Smooth muscle cell (in vitro differentiated cells): ENCODE measurements at regions not wholly inside any gene's neighbourhood (a gene's known extent, or its start where the extent isn't known, plus 50 kb on each side); places are given as distances from the start of the nearest gene placed in this dataset.

ENCODE experiments used
- DNase-seq: peaks from one replicate; lab custom pipeline; 2025; ENCODE audit not compliant: unreplicated experiment; lab: John Stamatoyannopoulos, UW
- H2AFZ ChIP-seq: fragments of 200-600 bp; sonication (generic); 2 replicates; pipeline ENCODE4 v1.6.0; 2016; ENCODE audit warnings: antibody characterized with exemption, low read depth, mild to moderate bottlenecking
- H3F3A ChIP-seq: fragments of 200-600 bp; sonication (generic); 2 replicates; pipeline ENCODE4 v1.6.0; 2017; ENCODE audit warnings: antibody characterized with exemption, low read depth
- H3K27ac ChIP-seq: fragments of 200-600 bp; sonication (generic); 2 replicates; pipeline ENCODE4 v1.5.1; 2016; ENCODE audit warnings: low read depth, mild to moderate bottlenecking
- H3K27me3 ChIP-seq: fragments of 200-600 bp; sonication (generic); 2 replicates; pipeline ENCODE4 v1.6.1; 2016; ENCODE audit warnings: low read depth, mild to moderate bottlenecking
- H3K36me3 ChIP-seq: fragments of 200-600 bp; sonication (generic); 2 replicates; pipeline ENCODE4 v1.5.1; 2016; ENCODE audit warnings: low read depth
- H3K4me1 ChIP-seq: fragments of 200-600 bp; sonication (generic); 2 replicates; pipeline ENCODE4 v1.5.1; 2016; ENCODE audit warnings: low read depth
- H3K4me2 ChIP-seq: fragments of 200-600 bp; sonication (generic); 2 replicates; pipeline ENCODE4 v1.6.0; 2016; ENCODE audit warnings: mild to moderate bottlenecking
- H3K4me3 ChIP-seq: fragments of 200-600 bp; sonication (generic); 2 replicates; pipeline ENCODE4 v1.5.1; 2016; ENCODE audit warnings: mild to moderate bottlenecking
- H3K79me2 ChIP-seq: fragments of 200-600 bp; sonication (generic); 2 replicates; pipeline ENCODE4 v1.6.0; 2016; ENCODE audit warnings: low read depth, mild to moderate bottlenecking
- H3K9ac ChIP-seq: fragments of 200-600 bp; sonication (generic); 2 replicates; pipeline ENCODE4 v1.6.0; 2016; ENCODE audit warnings: low read depth
- H3K9me3 ChIP-seq: fragments of 200-600 bp; sonication (generic); replicated peaks from 2 replicates; pipeline ENCODE4 v1.5.1; 2016; ENCODE audit warnings: low read depth
- H4K20me1 ChIP-seq: fragments of 200-600 bp; sonication (generic); 2 replicates; pipeline ENCODE4 v1.6.0; 2016; ENCODE audit warnings: low read depth
- CTCF ChIP-seq: fragments of 200-600 bp; sonication (generic); IDR thresholded peaks from 2 replicates; pipeline ENCODE4 v1.5.1; 2017; ENCODE audit warnings: borderline replicate concordance, mild to moderate bottlenecking, antibody characterized with exemption; ENCODE audit not compliant: insufficient read depth, poor library complexity, severe bottlenecking
- WGBS: methylation state at CpG from one replicate; pipeline ENCODE4 v1.1.7; 2016; ENCODE audit warnings: low lambda C conversion rate; 5-methylcytosine and 5-hydroxymethylcytosine counted together

GRCh38 chr12:30357766-30358490 lies 337.7 kb downstream of the IPO8 start:
- Histone ChIP-seq H3K79me2 (no peaks in the 10 kb centered on the region), H3K4me3 (no peak overlapping the region), H3K27me3 (no peaks in the 10 kb centered on the region), H3K27ac (no peak overlapping the region), H3K4me1 (no peaks in the 10 kb centered on the region), H4K20me1 (no peaks in the 10 kb centered on the region), H3K9me3 (peaks cover 2% of the 10 kb centered on the region), H3K9ac (no peak overlapping the region), H2AFZ (no peak overlapping the region), H3K4me2 (no peak overlapping the region), H3F3A (no peaks in the 10 kb centered on the region), H3K36me3 (no peaks in the 10 kb centered on the region)
- no peak for DNase-seq
- TF ChIP-seq CTCF: no peak
- WGBS: 78% methylated on average over 7 of the region's 7 CpGs

GRCh38 chr12:30345744-30346471 lies 349.8 kb downstream of the IPO8 start:
- no peak for TF ChIP-seq CTCF
- Histone ChIP-seq H3K4me2 (no peak overlapping the region), H3K4me3 (no peak overlapping the region), H3K36me3 (no peaks in the 10 kb centered on the region), H3K4me1 (no peaks in the 10 kb centered on the region), H3K27me3 (no peaks in the 10 kb centered on the region), H2AFZ (no peak overlapping the region), H3K9me3 (no peaks in the 10 kb centered on the region), H3F3A (no peaks in the 10 kb centered on the region), H3K27ac (no peak overlapping the region), H3K9ac (no peak overlapping the region), H4K20me1 (no peaks in the 10 kb centered on the region), H3K79me2 (no peaks in the 10 kb centered on the region)
- WGBS: 87% methylated on average over 4 of the region's 4 CpGs
- no peak for DNase-seq

GRCh38 chr12:30330565-30330964 lies 365.1 kb downstream of the IPO8 start:
- Histone ChIP-seq H3K27ac (no peak overlapping the region), H3K4me2 (no peak overlapping the region), H3K9ac (no peak overlapping the region), H3K27me3 (no peaks in the 10 kb centered on the region), H3K36me3 (no peaks in the 10 kb centered on the region), H3K4me3 (no peak overlapping the region), H3K4me1 (no peaks in the 10 kb centered on the region), H3K79me2 (no peaks in the 10 kb centered on the region), H3K9me3 (no peaks in the 10 kb centered on the region), H2AFZ (no peak overlapping the region), H3F3A (no peaks in the 10 kb centered on the region), H4K20me1 (no peaks in the 10 kb centered on the region)
- DNase-seq: no peak
- TF ChIP-seq CTCF: no peak
